PC-3 (cell line): ENCODE measurements at regions not wholly inside any gene's neighbourhood (a gene's known extent, or its start where the extent isn't known, plus 50 kb on each side); places are given as distances from the start of the nearest gene placed in this dataset.

Experiments
- CTCF ChIP-seq: fragments of 300-600 bp; sonication (generic); conservative IDR thresholded peaks from 2 replicates; pipeline ENCODE4 v1.5.1; 2017; ENCODE audit warnings: antibody characterized with exemption, low read depth, mild to moderate bottlenecking, low read length
- EZH2 ChIP-seq: fragments of 300-600 bp; sonication (generic); IDR thresholded peaks from one replicate; pipeline ENCODE4 v1.6.1; 2017; ENCODE audit warnings: antibody characterized with exemption, mild to moderate bottlenecking, low read length; ENCODE audit not compliant: unreplicated experiment
- EZH2phosphoT487 ChIP-seq: fragments of 300-600 bp; sonication (generic); IDR thresholded peaks from 2 replicates; pipeline ENCODE4 v1.6.1; 2018; ENCODE audit warnings: mild to moderate bottlenecking, antibody characterized with exemption, low read length, borderline replicate concordance

GRCh38 chr18:29882620-29883019 is 1159.9 kb downstream of the DSC3 start:
- TF ChIP-seq CTCF: no peak
- TF ChIP-seq EZH2: no peak
- TF ChIP-seq EZH2phosphoT487: no peak
